Stomach (tissue), 4 donors: ENCODE measurements at regions not wholly inside any gene's neighbourhood (a gene's known extent, or its start where the extent isn't known, plus 50 kb on each side); places are given as distances from the start of the nearest gene placed in this dataset.

Experiments used
- CTCF ChIP-seq, 7 experiments: fragments of 450-650 bp in 4 of 7; fragments of 200-600 bp in 3 of 7; sonication (generic) in 3 of 7; IDR thresholded peaks; one replicate each; pipeline ENCODE4 v1.5.1; 2016 to 2019; ENCODE audit warnings: antibody characterized with exemption in 7 of 7, control low read depth in 2 of 7, mild to moderate bottlenecking in 1 of 7
- EP300 ChIP-seq: sonication (generic); formaldehyde crosslinking; IDR thresholded peaks from one replicate; pipeline ENCODE4 v1.6.1; 2017; ENCODE audit warnings: antibody characterized with exemption
- POLR2A ChIP-seq, 4 donors: fragments of 450-650 bp; IDR thresholded peaks; one replicate each; pipeline ENCODE4 v1.6.1; 2016; ENCODE audit warnings: antibody characterized with exemption in 4 of 4, control low read depth in 2 of 4, mild to moderate bottlenecking in 1 of 4, moderate library complexity in 1 of 4
- POLR2AphosphoS5 ChIP-seq, 3 donors: sonication (generic); formaldehyde crosslinking; IDR thresholded peaks; one replicate each; pipeline ENCODE4 v1.6.1; 2016; ENCODE audit warnings: antibody characterized with exemption in 3 of 3

- no peak for TF ChIP-seq CTCF (IDR thresholded peaks at IDR 0.05)
- TF ChIP-seq POLR2AphosphoS5 (IDR thresholded peaks at IDR 0.05): no peak
- TF ChIP-seq EP300: no peak
- TF ChIP-seq POLR2A (IDR thresholded peaks at IDR 0.05): no peak
These were observed 224.8 kb downstream of the DNAJB9 start for GRCh38 chr7:108794466-108794865.
